ENCODE measurements at regions not wholly inside any gene's neighbourhood (a gene's known extent, or its start where the extent isn't known, plus 50 kb on each side); places are given as distances from the start of the nearest gene placed in this dataset.
"Not testable (repeated sequence)": the region's sequence is repeated elsewhere in the genome, so short reads cannot be mapped to it uniquely, and the experiment has no call there.

DNA sequence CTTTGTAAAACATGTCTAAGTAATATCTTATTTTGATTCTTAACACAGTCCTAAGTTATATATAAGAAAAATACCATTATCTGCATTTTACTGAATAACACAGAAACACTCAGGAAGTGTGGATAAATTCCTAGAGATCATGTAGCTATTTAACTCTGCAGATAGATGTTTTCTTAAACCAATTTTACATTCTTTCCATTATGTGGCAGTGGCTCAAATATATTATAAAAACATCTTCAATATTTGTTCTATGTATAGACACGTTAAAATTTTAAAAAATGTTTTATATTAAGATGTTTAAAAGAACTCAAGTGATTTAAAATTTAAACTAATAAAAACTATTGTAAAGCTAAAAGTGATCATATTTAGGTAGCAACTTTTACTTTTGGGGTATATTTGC lies 683.8 kb downstream of the DIPK2A start:
- DNase-seq: no peak

DNA sequence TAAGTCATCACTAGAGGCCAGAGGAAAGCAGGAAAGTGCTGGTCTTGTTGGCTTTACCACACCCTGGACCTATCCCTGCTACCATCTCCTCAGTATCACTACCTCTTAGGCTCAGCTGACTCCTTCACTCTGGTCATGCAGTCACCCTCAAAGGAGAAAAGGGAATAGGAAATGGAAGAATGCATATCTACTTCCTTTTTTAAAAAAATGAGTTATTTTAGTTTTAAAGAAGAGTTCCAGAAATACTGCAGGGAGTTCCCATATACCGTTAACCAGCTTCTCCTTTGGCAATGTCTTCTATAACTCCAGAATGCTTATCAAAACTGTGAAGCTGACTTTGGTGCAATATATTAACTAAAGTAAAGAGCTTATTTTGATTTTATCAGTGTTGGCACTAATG lies 688.6 kb downstream of the DIPK2A start:
- no peak for DNase-seq

- no peak for DNase-seq
Observed at GRCh38 chr3:144662729-144663128, 691.1 kb downstream of the DIPK2A start.

DNA sequence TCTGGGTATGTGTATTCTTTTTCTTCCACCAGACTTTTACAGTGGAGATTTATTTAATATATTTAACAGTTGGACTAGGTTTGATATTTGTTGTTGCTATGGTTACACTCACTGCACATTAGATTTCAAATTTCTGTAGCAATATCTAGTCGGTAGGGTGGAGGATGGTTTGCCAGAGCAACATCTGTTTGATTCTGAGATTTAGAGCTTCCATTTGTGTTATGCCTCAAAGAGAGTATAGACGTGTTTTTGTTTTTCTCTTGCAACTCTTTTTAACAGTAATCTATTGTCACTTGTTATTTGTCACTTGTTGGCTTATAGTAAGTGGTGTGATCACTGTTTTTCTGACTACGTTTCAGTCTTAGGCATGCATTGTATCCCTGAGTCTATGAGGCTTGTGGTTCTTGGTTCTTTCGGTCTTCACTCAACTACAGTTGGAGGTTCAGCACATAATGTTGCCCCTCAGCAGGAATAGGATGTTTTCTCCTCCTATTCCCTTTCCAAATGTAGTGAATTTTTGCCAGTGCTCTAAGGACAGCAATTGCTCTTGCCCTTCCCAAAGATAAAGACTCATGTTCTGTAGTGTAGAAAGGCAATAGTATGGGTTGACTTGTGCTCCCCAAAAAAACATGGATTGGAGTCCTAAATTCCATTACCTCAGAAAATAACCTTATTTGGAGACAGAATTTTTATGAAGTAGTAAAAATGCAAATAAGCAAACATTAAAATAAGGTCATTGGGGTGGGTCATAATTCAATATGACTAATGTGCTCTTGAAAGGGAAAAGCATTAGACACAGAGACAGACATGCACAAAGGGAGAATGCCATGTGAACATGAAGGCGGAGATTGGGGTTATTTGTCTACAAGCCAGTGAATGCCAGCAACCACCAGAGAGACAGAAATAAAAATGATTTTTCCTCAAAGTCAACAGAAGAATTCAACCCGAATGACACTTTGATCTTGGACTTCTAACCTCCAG lies 692.1 kb downstream of the DIPK2A start:
- no peak for DNase-seq

GRCh38 chr3:144665567-144666053 lies 694.0 kb downstream of the DIPK2A start:
- DNase-seq: no peak

GRCh38 chr3:144670571-144670970 lies 698.9 kb downstream of the DIPK2A start:
- no peak for DNase-seq

DNA sequence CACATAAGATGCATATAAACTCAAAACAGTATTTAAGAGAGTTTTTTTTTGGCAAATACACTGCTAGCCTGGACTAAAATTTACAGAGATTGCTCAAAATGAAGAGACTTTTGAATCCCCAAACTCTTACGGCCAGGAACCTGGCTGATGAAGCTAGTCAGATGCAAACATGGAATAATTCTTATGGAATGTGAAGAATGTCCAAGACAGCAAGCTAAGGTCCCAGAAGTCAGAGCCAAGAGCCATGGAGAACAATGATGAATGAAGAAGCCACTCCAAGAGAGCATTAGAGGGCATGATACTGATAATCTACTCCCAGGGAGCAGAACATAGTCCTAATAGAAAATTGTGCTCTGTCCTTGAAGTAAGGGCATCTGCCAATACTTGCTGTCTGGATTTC lies 705.5 kb downstream of the DIPK2A start:
- DNase-seq: no peak

GRCh38 chr3:144683065-144683464 lies 711.4 kb downstream of the DIPK2A start:
- DNase-seq: no peak

GRCh38 chr3:144687862-144688261 lies 716.2 kb downstream of the DIPK2A start:
- DNase-seq: no peak

DNA sequence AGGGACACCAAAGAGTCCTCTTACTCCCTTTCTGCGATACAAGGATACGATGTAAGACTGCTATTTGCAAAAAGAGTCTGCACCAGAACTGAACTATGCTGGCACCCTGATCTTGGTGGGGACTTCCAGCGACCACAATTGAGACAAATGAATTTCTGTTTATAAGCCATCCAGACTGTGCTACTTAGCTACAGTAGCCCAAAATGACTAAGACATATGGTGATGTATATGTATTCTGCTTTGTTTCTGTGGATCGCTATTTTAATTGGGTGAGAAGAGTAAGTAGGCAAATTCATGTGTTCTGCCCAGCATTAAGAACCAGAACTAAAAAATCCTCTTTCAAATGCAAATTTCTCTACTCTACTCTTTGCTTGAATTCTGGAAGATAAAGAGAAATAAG lies 720.9 kb downstream of the DIPK2A start:
- no peak for DNase-seq

DNA sequence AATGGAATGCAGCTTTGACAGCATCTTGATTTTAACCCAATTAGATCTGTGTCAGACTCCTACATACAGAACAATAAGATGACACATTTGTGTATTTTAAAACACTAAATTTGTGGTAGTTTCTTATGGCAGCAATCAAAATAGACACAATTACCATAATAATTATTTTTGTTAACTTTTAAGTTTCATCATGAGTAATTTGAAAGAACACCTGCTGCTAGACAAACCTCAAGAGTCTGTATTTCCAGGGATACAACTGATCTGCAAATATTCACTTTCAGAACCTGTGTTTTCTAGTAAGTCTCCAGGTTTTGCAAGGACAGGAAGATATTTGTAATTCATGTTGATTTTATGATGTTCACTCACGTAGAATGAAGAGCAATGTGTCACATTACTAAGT lies 736.8 kb downstream of the DIPK2A start:
- DNase-seq: no peak

GRCh38 chr3:144737281-144737680 lies 765.7 kb downstream of the DIPK2A start:
- DNase-seq: no peak

DNA sequence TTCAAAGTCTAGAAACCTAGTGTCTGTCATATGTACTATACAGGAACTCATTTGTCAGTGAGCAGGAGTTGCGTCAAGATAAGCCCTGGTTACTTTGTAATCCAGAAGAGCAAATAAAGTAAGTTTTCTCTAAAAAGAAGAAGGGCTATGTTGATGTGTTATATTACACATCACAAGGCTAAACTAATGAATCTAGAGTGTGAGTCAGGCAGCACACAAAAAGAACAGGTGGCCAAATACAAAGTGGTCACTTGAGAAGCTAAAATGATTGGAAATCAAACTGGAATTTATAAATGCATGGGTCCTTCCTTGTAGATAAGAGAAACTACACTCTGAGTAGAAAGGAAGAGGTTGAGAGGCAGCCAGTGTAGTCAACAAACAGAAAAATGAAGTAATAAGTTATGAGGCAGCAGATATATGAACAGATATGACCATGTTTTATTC lies 771.6 kb downstream of the DIPK2A start:
- no peak for DNase-seq

- no peak for DNase-seq
Observed at GRCh38 chr3:144744473-144744872, 772.9 kb downstream of the DIPK2A start.

GRCh38 chr3:144746631-144747030 lies 775.0 kb downstream of the DIPK2A start:
- no peak for DNase-seq

DNA sequence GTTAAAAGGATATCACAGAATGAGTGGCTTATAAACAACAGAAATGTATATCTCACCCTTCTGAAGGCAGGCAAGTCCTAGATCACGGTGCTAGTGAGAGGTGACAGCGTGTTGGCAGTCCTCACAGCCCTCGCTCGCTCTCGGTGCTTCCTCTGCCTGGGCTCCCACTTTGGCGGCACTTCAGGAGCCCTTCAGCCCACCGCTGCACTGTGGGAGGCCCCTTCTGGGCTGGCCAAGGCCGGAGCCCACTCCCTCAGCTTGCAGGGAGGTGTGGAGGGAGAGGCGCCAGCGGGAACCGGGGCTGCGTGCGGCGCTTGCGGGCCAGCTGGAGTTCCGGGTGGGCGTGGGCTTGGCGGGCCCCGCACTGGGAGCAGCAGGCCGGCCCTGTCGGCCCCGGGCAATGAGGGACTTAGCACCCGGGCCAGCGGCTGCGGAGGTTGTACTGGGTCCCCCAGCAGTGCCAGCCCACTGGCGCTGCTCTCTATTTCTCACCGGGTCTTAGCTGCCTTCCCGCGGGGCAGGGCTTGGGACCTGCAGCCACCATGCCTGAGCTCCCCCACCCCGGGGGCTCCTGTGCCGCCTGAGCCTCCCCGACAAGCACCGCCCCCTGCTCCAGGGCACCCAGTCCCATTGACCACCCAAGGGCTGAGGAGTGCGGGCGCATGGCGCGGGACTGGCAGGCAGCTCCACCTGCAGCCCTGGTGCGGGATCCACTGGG lies 778.1 kb downstream of the DIPK2A start:
- DNase-seq: not testable (repeated sequence)

DNA sequence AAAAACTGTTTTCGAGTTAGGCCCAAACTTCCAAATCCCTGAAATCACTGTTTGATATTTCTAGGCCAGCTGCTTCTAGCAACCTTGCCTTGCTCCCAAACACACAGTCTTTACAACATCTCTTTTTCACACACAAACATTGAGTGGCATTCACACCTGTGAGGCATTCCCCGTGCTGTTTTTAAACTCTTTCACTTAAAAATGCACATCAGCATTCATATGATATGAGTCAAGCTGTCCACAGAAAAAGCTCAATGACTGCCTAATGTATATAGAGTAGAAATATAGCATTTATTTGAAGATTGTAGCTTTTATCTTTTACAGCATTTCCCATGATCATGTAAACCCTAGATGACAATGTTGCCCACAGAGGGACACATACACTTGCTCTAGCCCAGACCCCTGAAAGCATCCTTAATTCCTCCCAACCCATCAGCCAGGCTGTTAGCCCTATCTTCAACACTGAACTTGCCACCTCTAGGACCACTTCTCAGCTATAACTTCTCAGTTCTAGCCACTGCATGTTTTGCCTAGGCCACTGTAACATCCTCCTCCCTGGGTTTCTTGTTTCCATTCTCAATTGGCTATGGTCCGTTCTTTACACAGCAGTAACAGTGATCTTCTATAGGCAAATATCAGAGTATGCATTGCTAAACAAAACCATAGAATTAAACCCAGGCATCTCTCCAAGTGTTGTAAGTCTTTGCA lies 782.6 kb downstream of the DIPK2A start:
- no peak for DNase-seq

DNA sequence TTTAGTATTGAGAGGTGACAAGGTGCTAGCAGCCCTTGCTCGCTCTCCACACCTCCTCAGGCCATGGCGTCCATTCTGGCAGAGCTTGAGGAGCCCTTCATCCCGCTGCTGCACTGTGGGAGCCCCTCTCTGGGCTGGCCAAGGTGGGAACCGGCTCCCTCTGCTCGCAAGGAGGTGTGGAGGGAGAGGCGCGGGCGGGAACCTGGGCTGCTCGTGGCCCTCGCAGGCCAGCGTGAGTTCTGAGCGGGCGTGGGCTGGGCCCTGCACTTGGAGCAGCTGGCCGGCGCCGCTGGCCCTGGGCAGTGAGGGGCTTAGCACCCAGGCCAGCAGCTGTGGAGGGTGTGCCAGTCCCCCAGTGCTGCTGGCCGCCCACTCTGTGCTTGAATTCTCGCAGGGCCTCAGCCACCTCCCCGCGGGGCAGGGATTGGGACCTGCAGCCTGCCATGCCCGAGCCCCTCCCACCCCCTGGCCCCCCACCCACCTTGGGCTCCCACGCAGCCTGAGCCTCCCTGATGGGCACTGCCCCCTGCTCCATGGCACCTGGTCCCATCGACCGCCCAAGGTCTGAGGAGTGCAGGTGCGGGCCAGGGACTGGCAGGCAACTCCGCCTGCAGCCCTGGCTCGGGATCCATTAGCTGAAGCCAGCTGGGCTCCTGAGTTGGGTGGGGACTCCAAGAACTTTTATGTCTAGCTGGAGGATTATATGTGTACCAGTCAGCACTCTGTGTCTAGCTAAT lies 785.2 kb downstream of the DIPK2A start:
- DNase-seq: no peak

- DNase-seq: no peak
Observed at GRCh38 chr3:144760831-144761230, 789.2 kb downstream of the DIPK2A start.

DNA sequence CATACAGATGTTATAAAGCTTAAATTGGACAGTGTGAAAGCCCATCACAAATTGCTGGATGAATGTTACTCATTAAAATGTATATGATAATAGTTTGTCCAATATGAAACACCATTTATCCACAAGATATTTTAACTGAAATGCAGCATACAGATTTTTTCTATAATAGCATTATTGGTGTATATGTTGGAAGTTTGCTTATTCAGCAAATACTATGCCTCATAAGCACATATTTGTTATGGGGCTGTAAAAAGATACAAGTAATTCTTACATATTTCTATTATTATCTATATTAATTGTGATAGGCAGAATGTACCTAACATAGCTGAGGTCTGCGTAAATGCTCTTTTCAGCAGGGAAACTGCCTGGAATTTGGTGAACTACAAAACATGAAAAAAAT lies 790.5 kb downstream of the DIPK2A start:
- no peak for DNase-seq

- no peak for DNase-seq
Observed at GRCh38 chr3:144763878-144764454, 792.3 kb downstream of the DIPK2A start.

- DNase-seq: no peak
Observed at GRCh38 chr3:144770281-144770680, 798.7 kb downstream of the DIPK2A start.

All from NCI-H1436 (cell line).